NCI-H2081 treated with DMSO at 0.1 percent for 48 hours (cell line): ENCODE measurements at regions not wholly inside any gene's neighbourhood (a gene's known extent, or its start where the extent isn't known, plus 50 kb on each side); places are given as distances from the start of the nearest gene placed in this dataset.
"Not testable (repeated sequence)": the region's sequence is repeated elsewhere in the genome, so short reads cannot be mapped to it uniquely, and the experiment has no call there.

Experiments used
- DNase-seq: peaks from one replicate; lab custom pipeline; 2025; lab: John Stamatoyannopoulos, UW

DNA sequence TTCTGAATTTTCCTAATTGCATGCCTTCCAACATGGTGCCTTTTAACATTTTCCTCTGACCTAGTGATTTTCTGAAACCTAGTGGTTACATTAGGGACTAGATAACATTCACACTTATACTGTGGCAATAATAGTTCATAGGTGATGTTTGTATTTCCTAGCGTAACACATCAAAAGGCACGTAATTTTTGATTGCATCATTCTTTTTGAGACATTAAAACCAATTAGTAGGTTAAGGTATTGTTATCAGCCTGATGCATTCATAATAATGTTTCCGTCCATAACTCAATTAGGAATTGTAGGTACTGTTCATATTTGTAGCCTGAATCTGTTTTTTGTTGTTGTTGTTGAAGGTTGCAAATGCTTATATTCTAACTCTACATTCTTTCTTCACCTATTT, 192.4 kb downstream of the ANXA1 start:
- no peak for DNase-seq

GRCh38 chr9:73347123-73347522, 195.5 kb downstream of the ANXA1 start:
- DNase-seq: no peak

DNA sequence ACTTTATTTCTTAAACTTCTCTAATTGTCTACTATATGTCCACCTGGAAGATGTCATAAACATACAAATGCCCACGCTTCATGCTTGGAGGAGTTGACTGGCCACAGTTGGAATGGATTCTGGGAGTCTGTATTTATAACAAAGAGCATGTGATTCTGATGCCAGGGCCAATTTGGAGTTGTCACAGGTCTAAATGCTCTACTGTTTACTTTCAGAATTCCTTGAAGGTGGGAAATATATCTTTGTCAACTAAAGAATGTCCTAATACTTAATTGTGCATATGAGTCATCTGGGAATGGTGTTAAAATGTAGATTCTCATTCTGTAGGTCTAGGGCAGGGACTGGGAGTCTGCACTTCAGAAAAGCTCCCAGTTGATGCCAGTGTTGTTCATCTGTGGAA, 196.1 kb downstream of the ANXA1 start:
- DNase-seq: no peak

DNA sequence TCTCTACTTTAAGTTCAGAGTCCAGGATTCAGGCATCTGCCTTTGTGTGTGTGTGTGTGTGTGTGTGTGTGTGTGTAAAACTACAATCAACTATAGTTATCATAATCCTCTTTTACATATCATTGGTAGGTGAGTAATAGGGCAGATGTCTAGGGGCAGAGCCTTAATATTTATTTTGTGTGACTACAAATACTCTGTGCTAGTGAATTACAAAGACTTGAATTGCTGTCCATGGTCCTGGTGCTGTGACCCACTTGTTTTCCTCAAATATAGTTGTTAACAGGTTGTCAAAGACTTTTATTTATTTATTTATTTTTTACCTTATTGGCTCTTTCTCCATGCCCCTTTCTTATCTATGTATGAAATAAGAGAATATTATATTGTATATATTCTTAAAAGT, 196.8 kb downstream of the ANXA1 start:
- no peak for DNase-seq

GRCh38 chr9:73349476-73349875, 197.8 kb downstream of the ANXA1 start:
- no peak for DNase-seq

DNA sequence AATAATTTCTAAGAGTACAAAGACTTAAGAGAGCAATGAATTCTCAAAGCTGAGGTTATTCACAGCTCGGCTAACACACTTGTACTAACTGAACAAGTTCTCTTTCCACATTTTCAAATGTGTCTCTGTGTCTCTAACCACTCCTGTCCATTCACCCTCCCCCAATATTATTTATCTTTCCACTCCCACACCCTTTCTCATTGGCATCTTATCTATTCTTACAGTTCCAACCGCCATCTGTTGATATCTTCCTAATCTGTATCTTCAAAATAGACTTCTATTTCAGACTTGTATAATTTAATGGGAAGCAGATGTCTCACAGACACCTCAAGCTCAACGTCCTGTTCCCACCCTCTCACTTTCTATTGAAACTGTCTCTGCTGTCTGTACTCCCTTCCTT, 205.9 kb downstream of the ANXA1 start:
- no peak for DNase-seq

DNA sequence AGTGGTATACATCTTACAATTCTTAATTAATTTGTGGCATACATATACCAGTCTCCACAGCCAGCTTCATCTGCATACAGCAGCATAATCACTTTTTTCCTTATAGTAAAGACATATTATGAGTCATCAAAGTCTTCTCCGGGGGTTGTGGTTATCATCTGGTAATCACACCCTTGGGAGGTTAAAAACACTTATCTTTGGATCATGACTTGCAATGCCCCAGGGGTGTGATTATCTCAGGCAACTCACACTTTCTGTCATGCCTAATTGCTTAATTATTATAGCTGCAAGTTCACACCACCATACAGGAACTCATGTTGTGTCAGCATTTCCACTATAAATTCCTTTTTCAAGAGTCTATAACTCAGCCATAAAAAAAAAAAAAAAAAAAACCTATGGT, 218.4 kb downstream of the ANXA1 start:
- no peak for DNase-seq

DNA sequence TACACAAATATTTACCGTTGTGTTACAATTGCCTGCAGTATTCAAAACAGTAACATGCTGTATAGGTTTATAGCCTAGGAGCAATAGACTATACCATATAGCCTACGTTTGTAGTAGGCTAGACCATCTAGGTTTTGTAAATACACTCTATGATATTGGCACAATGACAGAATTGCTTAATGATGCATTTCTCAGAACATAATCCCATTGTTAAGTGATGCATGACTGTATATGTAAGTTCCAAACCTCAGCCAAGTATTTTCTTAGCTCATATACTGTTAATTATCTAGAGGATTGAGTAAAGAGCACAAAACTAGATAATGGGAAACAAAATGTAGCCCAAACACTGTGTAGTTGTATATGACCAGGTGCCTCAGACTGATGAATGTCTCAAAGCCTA, 220.1 kb downstream of the ANXA1 start:
- DNase-seq: no peak

GRCh38 chr9:73380411-73380810, 228.7 kb downstream of the ANXA1 start:
- DNase-seq: no peak

GRCh38 chr9:73402081-73403028, 250.7 kb downstream of the ANXA1 start:
- DNase-seq: no peak

- DNase-seq: no peak
Observed at GRCh38 chr9:73411494-73411893, 259.8 kb downstream of the ANXA1 start.

GRCh38 chr9:73412874-73413273, 261.2 kb downstream of the ANXA1 start:
- DNase-seq: no peak

- no peak for DNase-seq
Observed at GRCh38 chr9:73423891-73424290, 272.2 kb downstream of the ANXA1 start.

GRCh38 chr9:73426269-73426668, 274.6 kb downstream of the ANXA1 start:
- DNase-seq: no peak

- no peak for DNase-seq
Observed at GRCh38 chr9:73434826-73435225, 283.2 kb downstream of the ANXA1 start.

DNA sequence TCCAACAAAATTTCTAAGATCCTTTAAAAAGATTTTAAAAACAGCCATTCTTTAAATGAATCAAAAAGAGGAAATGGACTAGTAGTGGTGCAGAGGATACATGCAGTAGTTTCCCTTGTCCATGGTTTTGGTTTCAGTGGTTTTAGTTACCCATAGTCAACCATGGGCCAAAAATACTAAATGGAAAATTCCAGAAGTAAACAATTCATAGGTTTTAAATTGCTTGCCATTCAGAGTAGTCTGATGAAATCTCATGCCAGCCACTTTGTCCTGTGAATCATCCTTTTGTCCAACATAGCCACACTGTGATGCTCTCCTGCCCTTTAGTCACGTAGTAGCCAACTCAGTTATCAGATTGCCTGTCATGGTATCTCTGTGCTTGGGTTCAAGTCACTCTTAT, 286.1 kb downstream of the ANXA1 start:
- DNase-seq: no peak

GRCh38 chr9:73439839-73440238, 288.2 kb downstream of the ANXA1 start:
- DNase-seq: not testable (repeated sequence)

DNA sequence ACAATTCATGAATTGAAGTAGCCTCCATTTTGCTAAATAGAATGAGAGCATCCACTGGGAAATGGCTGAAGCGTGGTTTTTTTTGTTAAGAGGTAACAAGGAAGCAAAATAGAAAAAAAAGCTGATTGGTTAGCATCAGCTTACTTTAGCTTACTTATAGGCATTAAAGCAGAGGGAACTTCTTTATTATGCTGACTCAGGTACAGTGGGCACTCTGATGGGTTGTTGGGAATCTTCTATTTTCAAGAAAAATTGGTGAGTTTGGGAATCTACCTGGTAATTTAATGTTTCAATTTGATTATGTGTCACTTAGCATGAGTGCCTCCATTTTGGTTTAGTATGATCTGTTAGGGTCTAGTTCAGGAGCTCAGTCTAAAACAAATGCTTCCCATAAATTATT, 289.6 kb downstream of the ANXA1 start:
- no peak for DNase-seq

DNA sequence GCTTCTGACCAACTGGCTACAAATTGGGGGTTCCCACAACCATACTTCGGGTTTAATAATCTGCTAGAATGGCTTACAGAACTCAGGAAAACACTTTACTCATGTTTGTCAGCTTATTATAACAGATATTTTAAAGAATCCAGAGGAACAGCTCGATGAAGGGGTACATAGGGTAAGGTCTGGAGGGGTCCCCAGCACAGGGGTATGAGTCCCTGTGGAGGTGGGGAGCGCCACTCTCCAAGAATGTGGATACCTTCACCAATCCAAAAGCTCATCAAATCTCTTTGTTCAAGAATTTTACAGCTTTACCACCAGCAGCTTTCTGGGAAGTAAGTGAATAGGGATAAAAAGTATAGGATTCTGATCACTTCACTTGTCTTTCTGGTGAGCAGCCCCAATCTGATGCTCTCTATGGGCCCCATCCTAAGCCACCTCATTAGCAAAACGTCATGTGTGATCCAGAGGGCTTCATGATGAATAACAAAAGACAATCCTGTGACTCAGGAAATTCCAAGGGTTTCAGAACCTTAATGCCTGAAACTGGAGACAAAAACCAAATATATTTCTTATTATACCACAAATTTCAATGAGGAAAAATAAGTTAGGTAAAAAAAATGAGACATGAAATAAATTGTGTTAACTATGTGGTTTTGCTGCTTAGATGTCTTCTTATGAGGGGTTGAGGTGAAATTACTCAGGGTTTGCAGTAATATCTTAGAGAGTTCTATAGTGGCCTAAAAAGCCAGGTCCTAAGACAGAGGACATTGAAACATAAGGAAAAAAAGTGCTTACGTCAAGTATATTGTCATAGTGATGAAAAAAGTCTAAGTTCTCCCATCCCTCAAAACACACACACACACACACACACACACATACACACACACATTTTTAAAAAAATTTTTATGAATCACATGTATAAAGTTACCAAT, 290.5 kb downstream of the ANXA1 start:
- no peak for DNase-seq

- no peak for DNase-seq
Observed at GRCh38 chr9:73444821-73445220, 293.2 kb downstream of the ANXA1 start.

DNA sequence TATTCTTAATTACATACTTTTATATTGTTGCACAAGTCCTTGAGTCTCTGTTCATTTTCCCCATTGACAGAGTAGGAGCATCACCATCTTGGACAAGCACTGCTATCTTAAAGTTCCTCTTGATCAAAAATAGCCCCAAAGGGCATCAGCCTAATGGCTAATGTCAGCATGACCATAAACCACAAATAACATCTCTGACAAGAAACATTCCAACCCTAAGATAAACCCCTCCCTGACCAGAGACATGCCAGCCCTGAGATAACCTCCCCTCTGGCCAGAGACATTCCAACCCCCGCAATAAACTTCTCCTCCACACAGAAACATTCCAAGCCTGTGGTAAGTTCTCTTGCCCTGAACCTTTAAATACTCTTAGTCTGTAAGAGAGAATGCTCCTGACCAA, 293.7 kb downstream of the ANXA1 start:
- not testable (repeated sequence) for DNase-seq

GRCh38 chr9:73446306-73446705, 294.6 kb downstream of the ANXA1 start:
- DNase-seq: no peak

DNA sequence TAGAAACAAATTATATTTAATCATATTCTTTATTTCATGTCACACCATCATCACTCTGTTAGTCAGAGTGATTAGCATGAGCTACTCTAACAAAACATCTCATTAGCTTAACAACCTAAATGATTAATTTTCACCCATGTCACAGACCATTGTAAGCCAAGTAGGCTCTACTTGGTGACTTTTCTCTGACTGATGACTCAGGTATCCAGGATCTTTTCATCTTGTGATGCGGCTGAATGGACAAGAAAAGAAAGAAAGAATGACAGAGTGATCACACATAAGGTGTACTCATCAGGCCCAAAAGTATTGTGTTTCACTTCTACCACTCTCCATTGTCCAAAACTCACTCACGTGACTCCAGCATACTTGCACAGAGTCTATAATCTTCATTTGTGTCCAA, 299.3 kb downstream of the ANXA1 start:
- no peak for DNase-seq
